Retinal pigment epithelial cell (primary cell): ENCODE measurements at regions not wholly inside any gene's neighbourhood (a gene's known extent, or its start where the extent isn't known, plus 50 kb on each side); places are given as distances from the start of the nearest gene placed in this dataset.

Experiments
- DNase-seq: peaks from one replicate; pipeline ENCODE4 v3.0.0-alpha.2; 2010; ENCODE audit warnings: low read depth
- H3K4me3 ChIP-seq: 2 replicates; pipeline ENCODE4 v1.5.1; 2011; ENCODE audit warnings: mild to moderate bottlenecking, low read length, control low read depth, moderate library complexity
- TF ChIP-seq, protein P1 (sequence below): conservative IDR thresholded peaks from 2 replicates; pipeline ENCODE4 v1.5.1; 2011; ENCODE audit warnings: low read depth, low read length, control low read depth, inconsistent platforms

- H3K4me3 ChIP-seq, result no peak overlapping the region
- TF ChIP-seq, protein P1, sequence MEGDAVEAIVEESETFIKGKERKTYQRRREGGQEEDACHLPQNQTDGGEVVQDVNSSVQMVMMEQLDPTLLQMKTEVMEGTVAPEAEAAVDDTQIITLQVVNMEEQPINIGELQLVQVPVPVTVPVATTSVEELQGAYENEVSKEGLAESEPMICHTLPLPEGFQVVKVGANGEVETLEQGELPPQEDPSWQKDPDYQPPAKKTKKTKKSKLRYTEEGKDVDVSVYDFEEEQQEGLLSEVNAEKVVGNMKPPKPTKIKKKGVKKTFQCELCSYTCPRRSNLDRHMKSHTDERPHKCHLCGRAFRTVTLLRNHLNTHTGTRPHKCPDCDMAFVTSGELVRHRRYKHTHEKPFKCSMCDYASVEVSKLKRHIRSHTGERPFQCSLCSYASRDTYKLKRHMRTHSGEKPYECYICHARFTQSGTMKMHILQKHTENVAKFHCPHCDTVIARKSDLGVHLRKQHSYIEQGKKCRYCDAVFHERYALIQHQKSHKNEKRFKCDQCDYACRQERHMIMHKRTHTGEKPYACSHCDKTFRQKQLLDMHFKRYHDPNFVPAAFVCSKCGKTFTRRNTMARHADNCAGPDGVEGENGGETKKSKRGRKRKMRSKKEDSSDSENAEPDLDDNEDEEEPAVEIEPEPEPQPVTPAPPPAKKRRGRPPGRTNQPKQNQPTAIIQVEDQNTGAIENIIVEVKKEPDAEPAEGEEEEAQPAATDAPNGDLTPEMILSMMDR, result no peak
- no peak for DNase-seq
These were observed 153.6 kb upstream of the CST7 start for GRCh38 chr20:24795436-24795835.

DNA sequence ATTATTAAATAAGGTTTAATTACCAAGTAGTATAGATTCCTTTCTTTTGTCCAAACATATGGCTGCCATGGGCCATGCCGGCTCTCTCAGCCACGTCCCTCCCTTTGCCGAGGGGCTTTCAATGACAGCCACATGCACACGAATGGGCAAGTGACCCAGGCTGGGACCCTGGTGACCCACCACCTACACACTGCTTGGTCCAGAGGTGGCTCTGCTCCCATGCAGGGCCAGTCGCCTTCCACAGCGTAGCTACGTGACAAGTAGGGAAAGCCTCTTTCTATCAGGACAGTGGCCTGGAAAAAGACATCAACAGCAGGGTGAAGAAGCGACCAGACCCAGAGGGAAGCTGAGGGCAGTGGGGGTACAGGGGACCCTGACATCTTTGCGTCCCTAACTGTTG, 152.8 kb upstream of the CST7 start:
- DNase-seq, result no peak
- TF ChIP-seq, protein P1, result no peak
- H3K4me3 ChIP-seq, result no peak overlapping the region

- no peak for DNase-seq
- H3K4me3 ChIP-seq, result no peak overlapping the region
- TF ChIP-seq, protein P1, result no peak
These were observed 152.0 kb upstream of the CST7 start for GRCh38 chr20:24797113-24797512.

- TF ChIP-seq, protein P1, result no peak
- DNase-seq, result no peak
- H3K4me3 ChIP-seq, result no peak overlapping the region
These were observed 151.1 kb upstream of the CST7 start for GRCh38 chr20:24797745-24798655.

DNA sequence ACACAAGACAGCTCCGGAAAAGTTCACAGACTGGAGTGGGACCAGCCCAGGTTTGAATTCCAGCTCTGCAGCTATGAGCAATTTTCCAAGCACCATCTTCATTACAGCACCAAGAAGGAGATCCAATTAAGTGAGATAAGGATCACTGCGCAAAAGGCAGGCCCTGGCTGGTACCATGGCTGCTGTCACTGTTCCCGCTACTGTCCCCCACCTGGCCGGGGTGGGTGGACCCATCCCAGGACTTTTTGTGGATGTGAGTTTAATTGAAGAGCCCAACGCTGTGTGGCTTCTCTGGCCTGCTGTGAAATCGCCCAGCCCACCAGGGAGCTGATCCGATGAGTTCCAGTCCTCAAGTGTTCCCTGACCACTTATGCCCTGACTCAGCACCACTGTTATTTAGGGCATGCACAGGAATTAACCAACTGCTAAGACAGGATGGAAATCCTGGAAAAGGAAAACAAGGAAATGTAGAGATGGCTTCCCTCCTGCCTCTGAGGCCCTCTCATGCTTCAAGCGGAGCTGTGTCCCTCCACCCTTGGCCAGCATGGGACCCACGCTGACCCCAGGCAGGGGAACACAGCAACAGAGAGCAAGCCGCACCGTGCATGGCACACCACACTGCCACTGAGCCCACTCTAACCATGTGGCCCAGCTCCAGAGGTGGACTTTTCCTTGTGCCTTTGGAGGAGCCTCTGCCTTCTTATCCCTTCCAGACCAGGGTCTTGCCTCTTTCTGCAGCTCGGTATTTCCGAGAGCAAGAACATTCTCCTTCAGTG, 150.0 kb upstream of the CST7 start:
- no peak overlapping the region for H3K4me3 ChIP-seq
- TF ChIP-seq, protein P1, result no peak
- no peak for DNase-seq

DNA sequence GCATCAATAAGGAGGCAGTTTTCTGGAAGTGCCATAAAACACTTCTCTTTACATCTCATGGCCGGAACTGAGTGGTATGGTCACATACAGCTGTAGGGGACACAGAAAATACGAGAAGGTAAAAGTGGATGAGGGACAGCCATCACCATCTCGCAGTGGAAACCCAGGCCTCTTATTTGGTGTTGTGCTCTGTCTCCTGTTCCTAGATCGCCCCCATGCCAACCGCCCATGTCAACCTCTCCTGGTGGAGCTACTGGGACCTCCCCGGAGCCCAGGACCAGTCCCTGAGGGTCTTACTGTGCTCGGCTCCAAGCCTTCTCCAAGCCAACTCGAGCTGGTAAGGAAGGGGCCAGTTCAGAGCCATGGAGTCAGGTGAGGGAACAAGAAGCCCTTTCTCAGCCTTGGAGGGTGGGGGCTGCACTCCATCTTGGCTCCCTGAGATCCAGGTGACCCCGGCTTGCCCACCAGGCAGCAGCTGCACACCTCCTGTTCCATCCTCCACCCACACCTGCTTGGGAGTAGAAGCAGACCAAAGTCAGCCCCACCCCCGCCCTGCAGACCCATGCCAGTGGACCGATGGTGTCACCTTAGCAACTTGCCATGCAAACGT, 149.0 kb upstream of the CST7 start:
- TF ChIP-seq, protein P1, result no peak
- DNase-seq, result no peak
- H3K4me3 ChIP-seq, result no peak overlapping the region
